GM12873 (cell line): ENCODE measurements at regions not wholly inside any gene's neighbourhood (a gene's known extent, or its start where the extent isn't known, plus 50 kb on each side); places are given as distances from the start of the nearest gene placed in this dataset.

Experiments
- CTCF ChIP-seq: IDR thresholded peaks from 2 replicates; pipeline ENCODE4 v1.5.1; 2012; ENCODE audit warnings: low read depth, mild to moderate bottlenecking, moderate library complexity, low read length, control low read depth; ENCODE audit not compliant: insufficient read depth; ENCODE audit errors: missing control alignments

- TF ChIP-seq CTCF, result no peak
Observed at GRCh38 chr3:78476076-78476475, 1291.7 kb downstream of the ROBO1 start.

- TF ChIP-seq CTCF, result no peak
Observed at GRCh38 chr3:78481050-78481449, 1286.7 kb downstream of the ROBO1 start.

- TF ChIP-seq CTCF, result no peak
Observed at GRCh38 chr3:78483090-78483489, 1284.7 kb downstream of the ROBO1 start.

GRCh38 chr3:78494851-78495250 is 1272.9 kb downstream of the ROBO1 start:
- TF ChIP-seq CTCF, result no peak

DNA sequence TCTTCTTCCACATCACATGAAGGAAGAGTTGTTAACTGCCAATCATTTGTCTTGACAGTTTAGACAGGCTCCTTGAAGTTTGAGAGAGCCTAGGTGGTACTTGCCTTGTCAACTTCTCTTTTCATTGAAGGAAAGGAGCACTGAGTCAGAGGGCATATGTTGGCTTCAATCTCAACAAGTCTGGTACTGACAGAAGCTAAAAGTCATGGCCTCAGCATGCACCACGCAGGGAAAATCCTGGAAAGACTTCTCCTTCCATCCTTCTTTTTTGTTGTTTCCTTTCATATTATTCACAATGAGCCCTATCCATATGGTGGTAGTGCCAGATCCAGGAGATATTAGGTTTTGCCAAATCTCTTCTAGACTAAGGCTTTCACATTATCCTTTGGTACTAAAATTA is 1272.5 kb downstream of the ROBO1 start:
- no peak for TF ChIP-seq CTCF

DNA sequence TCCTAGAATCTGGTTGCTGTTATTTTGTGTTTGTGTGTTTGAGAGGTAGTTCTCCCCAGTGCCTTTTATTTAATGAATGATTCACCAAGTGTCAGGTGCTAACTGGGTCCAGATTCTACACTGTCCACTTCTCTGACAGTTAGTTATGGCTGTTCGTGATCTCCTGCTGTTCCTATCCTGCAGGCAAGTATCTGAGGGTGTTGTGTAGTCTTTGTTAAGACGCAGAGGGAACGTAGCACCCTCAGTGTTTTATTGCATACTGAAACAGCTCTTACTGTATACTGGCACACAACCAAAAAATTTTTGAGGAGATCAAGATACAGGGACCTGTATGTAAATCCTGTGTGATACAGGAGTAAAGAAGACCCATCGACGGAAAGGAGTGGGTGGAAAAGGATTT is 1271.3 kb downstream of the ROBO1 start:
- TF ChIP-seq CTCF, result no peak

DNA sequence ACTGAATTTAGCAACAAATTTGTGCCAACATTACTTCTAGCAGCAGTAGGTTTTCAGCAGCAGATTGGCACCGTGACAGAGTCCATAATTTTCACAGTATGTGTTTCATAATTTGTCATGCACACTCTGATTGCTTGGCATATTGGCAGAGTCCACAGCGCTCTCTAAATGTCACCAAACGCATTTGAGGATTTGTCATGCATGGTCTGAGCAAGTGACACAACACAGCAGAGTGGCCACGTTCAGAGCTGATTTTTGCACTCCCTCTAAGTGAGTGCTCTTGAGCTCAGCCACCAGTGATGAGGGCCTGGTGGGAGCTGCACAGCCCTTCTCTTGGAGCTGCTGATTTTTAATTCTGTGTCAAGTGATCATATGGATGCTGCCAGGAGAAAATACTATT is 1270.8 kb downstream of the ROBO1 start:
- no peak for TF ChIP-seq CTCF
